Ascending aorta (tissue), 2 donors: ENCODE measurements at regions not wholly inside any gene's neighbourhood (a gene's known extent, or its start where the extent isn't known, plus 50 kb on each side); places are given as distances from the start of the nearest gene placed in this dataset.

Source experiments
- DNase-seq, 2 donors: peaks; one replicate each; pipeline ENCODE4 v3.0.0-alpha.2; 2019; ENCODE audit warnings: low spot score in 2 of 2
- H3K27ac ChIP-seq, 2 donors: fragments of 200-600 bp; sonication (generic); one replicate each; pipeline ENCODE4 v1.5.1; 2016 to 2017; ENCODE audit warnings: mild to moderate bottlenecking in 1 of 2
- H3K27me3 ChIP-seq: fragments of 200-600 bp; sonication (generic); one replicate; pipeline ENCODE4 v1.5.1; 2017
- H3K36me3 ChIP-seq, 2 donors: fragments of 200-600 bp; sonication (generic); one replicate each; pipeline ENCODE4 v1.5.1; 2016
- H3K4me1 ChIP-seq, 2 donors: fragments of 200-600 bp; sonication (generic); one replicate each; pipeline ENCODE4 v1.5.1; 2016 to 2017; ENCODE audit warnings: mild to moderate bottlenecking in 1 of 2
- H3K4me3 ChIP-seq, 2 donors: fragments of 200-600 bp; sonication (generic); one replicate each; pipeline ENCODE4 v1.5.1; 2016 to 2017; ENCODE audit warnings: mild to moderate bottlenecking in 1 of 2
- H3K9me3 ChIP-seq, 2 donors: fragments of 200-600 bp; sonication (generic); one replicate each; pipeline ENCODE4 v1.5.1; 2016
- intact Hi-C: fragments of 100-400 bp; cut with DNase I; formaldehyde crosslinking; loops from one replicate; pipeline ENCODE4 v1.15.1; 2023
- TF ChIP-seq, protein P1 (sequence below), 3 experiments: fragments of 200-600 bp in 2 of 3; fragments of 450-650 bp in 1 of 3; sonication (generic) in 2 of 3; IDR thresholded peaks; one replicate each; pipeline ENCODE4 v1.5.1; 2016 to 2019; ENCODE audit warnings: antibody characterized with exemption in 3 of 3, mild to moderate bottlenecking in 1 of 3, moderate library complexity in 1 of 3

DNA sequence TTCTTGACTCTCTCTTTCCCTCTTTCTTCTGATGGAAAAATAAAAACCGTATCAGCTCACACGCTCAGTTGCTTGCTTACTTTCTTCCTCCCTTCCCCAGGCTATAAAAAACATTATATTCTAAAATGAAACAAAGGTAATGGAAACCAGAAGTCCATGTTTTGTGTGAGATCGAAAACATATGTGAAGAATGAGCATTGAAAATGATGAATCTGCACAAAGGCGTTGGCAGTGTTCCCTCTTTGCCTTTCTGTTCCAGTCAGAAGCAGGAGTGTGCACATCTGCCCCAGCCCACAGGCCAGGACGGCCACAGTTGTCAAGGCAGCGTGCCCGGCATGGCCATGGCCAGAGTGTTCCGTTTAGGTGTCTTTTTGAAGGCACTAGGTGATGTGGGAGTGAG lies 185.3 kb upstream of the USP24 start:
- TF ChIP-seq, protein P1, sequence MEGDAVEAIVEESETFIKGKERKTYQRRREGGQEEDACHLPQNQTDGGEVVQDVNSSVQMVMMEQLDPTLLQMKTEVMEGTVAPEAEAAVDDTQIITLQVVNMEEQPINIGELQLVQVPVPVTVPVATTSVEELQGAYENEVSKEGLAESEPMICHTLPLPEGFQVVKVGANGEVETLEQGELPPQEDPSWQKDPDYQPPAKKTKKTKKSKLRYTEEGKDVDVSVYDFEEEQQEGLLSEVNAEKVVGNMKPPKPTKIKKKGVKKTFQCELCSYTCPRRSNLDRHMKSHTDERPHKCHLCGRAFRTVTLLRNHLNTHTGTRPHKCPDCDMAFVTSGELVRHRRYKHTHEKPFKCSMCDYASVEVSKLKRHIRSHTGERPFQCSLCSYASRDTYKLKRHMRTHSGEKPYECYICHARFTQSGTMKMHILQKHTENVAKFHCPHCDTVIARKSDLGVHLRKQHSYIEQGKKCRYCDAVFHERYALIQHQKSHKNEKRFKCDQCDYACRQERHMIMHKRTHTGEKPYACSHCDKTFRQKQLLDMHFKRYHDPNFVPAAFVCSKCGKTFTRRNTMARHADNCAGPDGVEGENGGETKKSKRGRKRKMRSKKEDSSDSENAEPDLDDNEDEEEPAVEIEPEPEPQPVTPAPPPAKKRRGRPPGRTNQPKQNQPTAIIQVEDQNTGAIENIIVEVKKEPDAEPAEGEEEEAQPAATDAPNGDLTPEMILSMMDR (IDR thresholded peaks at IDR 0.05): no peak
- no peak overlapping the region for H3K27ac ChIP-seq
- intact Hi-C loops: no loop called here

GRCh38 chr1:55399346-55399745 lies 184.2 kb upstream of the USP24 start:
- no peak for DNase-seq
- Histone ChIP-seq H3K36me3 (no peaks in the 10 kb centered on the region), H3K27ac (no peak overlapping the region), H3K9me3 (peaks cover 0 to 7% of the 10 kb centered on the region in 2 donors), H3K4me1 (no peaks in the 10 kb centered on the region), H3K27me3 (no peaks in the 10 kb centered on the region), H3K4me3 (no peak overlapping the region)
- TF ChIP-seq, protein P1 (IDR thresholded peaks at IDR 0.05): no peak
- intact Hi-C loops: no loop called here

More for the DNA sequence above, 185.3 kb upstream of the USP24 start:
- no peaks in the 10 kb centered on the region for H3K9me3 ChIP-seq
- no peak overlapping the region for H3K4me3 ChIP-seq
- no peaks in the 10 kb centered on the region for H3K4me1 ChIP-seq
- DNase-seq: no peak
- H3K36me3 ChIP-seq: no peaks in the 10 kb centered on the region
- H3K27me3 ChIP-seq: no peaks in the 10 kb centered on the region

GRCh38 chr1:55396381-55396891 lies 181.3 kb upstream of the USP24 start:
- no peaks in the 10 kb centered on the region for H3K27me3 ChIP-seq
- intact Hi-C loops: no loop called here
- no peak for DNase-seq
- TF ChIP-seq, protein P1 (IDR thresholded peaks at IDR 0.05): no peak
- no peak overlapping the region for H3K4me3 ChIP-seq
- H3K27ac ChIP-seq: no peak overlapping the region
- no peaks in the 10 kb centered on the region for H3K4me1 ChIP-seq
- H3K9me3 ChIP-seq: peaks cover 0 to 13% of the 10 kb centered on the region in 2 donors
- no peaks in the 10 kb centered on the region for H3K36me3 ChIP-seq

- intact Hi-C loops: no loop called here
Measured at GRCh38 chr1:55388960-55389359, 173.8 kb upstream of the USP24 start.

DNA sequence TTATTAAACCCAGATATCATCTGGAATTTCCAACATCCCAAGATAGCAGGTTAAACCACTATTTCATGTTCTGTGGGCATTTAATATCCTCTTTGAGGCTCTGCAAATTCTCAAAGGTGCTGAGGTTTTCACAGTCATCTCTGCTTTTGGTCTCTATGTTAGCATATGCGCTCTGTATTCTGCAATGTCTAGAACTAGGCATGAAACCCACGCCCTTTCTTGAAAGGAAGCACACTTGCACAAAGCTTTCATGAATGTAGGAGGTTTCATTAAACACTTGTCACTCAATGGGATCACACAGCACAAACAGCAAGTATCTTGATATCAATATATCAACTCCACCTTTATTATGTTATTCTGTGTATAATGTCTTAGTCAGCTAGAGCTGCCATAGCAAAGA lies 172.0 kb upstream of the USP24 start:
- no peak for DNase-seq
- H3K9me3 ChIP-seq: peaks cover 0 to 13% of the 10 kb centered on the region in 2 donors
- H3K27ac ChIP-seq: no peak overlapping the region
- intact Hi-C loops: no loop called here
- no peaks in the 10 kb centered on the region for H3K4me1 ChIP-seq
- no peak overlapping the region for H3K4me3 ChIP-seq
- TF ChIP-seq, protein P1 (IDR thresholded peaks at IDR 0.05): no peak
- no peaks in the 10 kb centered on the region for H3K27me3 ChIP-seq
- no peaks in the 10 kb centered on the region for H3K36me3 ChIP-seq

More at GRCh38 chr1:55388960-55389359, 173.8 kb upstream of the USP24 start:
- H3K4me1 ChIP-seq: no peaks in the 10 kb centered on the region
- no peaks in the 10 kb centered on the region for H3K36me3 ChIP-seq
- DNase-seq: no peak
- TF ChIP-seq, protein P1 (IDR thresholded peaks at IDR 0.05): no peak
- H3K27ac ChIP-seq: no peak overlapping the region
- peaks cover 0 to 15% of the 10 kb centered on the region in 2 donors for H3K9me3 ChIP-seq
- no peaks in the 10 kb centered on the region for H3K27me3 ChIP-seq
- no peak overlapping the region for H3K4me3 ChIP-seq

DNA sequence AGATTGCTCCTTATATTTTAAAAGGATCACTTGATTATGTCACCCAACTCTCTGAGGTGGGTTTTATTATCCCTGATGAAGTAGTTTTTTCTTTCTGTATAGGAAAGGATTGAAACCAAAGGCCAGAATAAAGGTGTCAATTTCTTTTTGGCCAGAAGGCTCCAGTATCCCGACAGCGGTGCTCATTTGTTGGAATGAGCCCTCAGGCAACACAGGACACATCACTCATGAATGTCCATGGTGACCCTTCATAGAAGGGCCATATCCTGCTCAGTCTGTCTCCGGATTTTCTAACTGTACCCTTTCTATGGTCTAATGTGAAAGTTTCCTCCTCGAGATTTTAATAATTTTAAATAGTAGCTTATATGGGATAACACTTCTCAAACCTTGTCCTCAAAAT lies 171.3 kb upstream of the USP24 start:
- TF ChIP-seq, protein P1 (IDR thresholded peaks at IDR 0.05): no peak
- H3K27me3 ChIP-seq: no peaks in the 10 kb centered on the region
- H3K36me3 ChIP-seq: no peaks in the 10 kb centered on the region
- intact Hi-C loops: no loop called here
- no peak overlapping the region for H3K4me3 ChIP-seq
- H3K4me1 ChIP-seq: no peaks in the 10 kb centered on the region
- DNase-seq: no peak
- H3K9me3 ChIP-seq: peaks cover 0 to 13% of the 10 kb centered on the region in 2 donors
- H3K27ac ChIP-seq: no peak overlapping the region
